SK-N-SH treated with all-trans-retinoic acid at 6 μM for 48 hours (cell line): ENCODE measurements at regions not wholly inside any gene's neighbourhood (a gene's known extent, or its start where the extent isn't known, plus 50 kb on each side); places are given as distances from the start of the nearest gene placed in this dataset.

Experiments used
- ARNTL ChIP-seq: fragments of 450-650 bp; formaldehyde crosslinking; IDR thresholded peaks from 2 replicates; pipeline ENCODE4 v1.5.0; 2020; ENCODE audit warnings: low read depth, mild to moderate bottlenecking, moderate library complexity, borderline replicate concordance
- CSDC2 ChIP-seq: fragments of 250-450 bp; sonication (Bioruptor Pico); IDR thresholded peaks from 2 replicates; pipeline ENCODE4 v1.5.0; 2020; ENCODE audit warnings: mild to moderate bottlenecking, moderate library complexity
- GLIS3 ChIP-seq: fragments of 250-450 bp; sonication (Bioruptor Pico); IDR thresholded peaks from 2 replicates; pipeline ENCODE4 v1.5.0; 2020; ENCODE audit warnings: mild to moderate bottlenecking, moderate library complexity
- PPARA ChIP-seq: fragments of 250-450 bp; sonication (Bioruptor Pico); IDR thresholded peaks from 2 replicates; pipeline ENCODE4 v1.5.0; 2020; ENCODE audit warnings: mild to moderate bottlenecking, borderline replicate concordance
- RARB ChIP-seq: fragments of 250-450 bp; sonication (Bioruptor Pico); IDR thresholded peaks from 2 replicates; pipeline ENCODE4 v1.8.0; 2021; ENCODE audit warnings: mild to moderate bottlenecking, moderate library complexity
- ZFP3 ChIP-seq: fragments of 250-450 bp; sonication (Bioruptor Pico); IDR thresholded peaks from 2 replicates; pipeline ENCODE4 v1.5.0; 2020; ENCODE audit warnings: mild to moderate bottlenecking, moderate library complexity
- ZNF70 ChIP-seq: fragments of 450-650 bp; formaldehyde crosslinking; IDR thresholded peaks from 2 replicates; pipeline ENCODE4 v1.5.0; 2020; ENCODE audit warnings: mild to moderate bottlenecking, moderate library complexity
- ZNF8 ChIP-seq: fragments of 450-650 bp; formaldehyde crosslinking; IDR thresholded peaks from 2 replicates; pipeline ENCODE4 v1.5.0; 2020; ENCODE audit warnings: mild to moderate bottlenecking, moderate library complexity
- TF ChIP-seq, protein P1 (sequence below): fragments of 250-450 bp; sonication (Bioruptor Pico); IDR thresholded peaks from 2 replicates; pipeline ENCODE4 v1.8.0; 2020; ENCODE audit warnings: mild to moderate bottlenecking, moderate library complexity, borderline replicate concordance
- TF ChIP-seq, protein P2 (sequence below): fragments of 250-450 bp; sonication (Bioruptor Pico); IDR thresholded peaks from 2 replicates; pipeline ENCODE4 v1.5.1; 2021; ENCODE audit warnings: mild to moderate bottlenecking, moderate library complexity

DNA sequence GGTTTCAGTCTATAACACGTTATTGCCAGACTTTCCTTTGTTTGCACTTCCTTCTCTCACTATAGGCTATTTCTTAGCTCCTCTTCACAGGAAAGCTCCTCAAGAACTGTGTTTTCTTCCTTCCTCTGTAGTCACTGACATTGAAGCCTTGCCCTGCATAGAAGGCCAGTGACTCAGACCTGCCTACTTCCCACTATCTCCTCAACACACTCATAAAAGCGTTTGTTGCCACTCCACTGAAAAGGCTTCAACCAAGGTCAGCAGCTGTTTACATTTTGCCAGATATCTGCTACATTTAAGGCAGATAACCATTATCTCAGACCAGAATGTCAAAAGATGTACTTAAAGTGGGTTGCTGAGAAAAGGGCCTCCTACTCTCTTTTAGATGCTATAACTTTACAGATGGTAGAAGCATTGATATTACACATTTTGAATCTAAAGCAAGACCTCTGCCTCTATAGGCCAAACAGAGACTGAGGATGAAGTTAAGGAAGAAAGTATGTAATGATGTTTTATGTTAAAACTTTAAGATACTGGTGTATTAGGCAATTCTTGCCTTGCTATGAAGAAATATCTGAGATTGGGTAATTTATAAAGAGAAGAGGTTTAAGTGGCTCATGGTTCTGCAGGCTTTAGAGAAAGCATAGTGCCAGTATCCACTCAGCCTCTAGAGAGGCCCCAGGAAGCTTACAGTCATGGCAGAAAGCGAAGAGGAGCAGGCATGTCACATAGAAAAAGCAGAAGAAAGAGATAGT is 233.3 kb upstream of the FLRT2 start:
- TF ChIP-seq ZFP3 (no peak), ZNF70 (CRISPR knock-in tag) (no peak), CSDC2 (no peak), ARNTL (no peak), RARB (CRISPR knock-in tag) (no peak), PPARA (CRISPR knock-in tag) (no peak), ZNF8 (CRISPR knock-in tag) (no peak), GLIS3 (CRISPR knock-in tag) (no peak)
- TF ChIP-seq, protein P1, sequence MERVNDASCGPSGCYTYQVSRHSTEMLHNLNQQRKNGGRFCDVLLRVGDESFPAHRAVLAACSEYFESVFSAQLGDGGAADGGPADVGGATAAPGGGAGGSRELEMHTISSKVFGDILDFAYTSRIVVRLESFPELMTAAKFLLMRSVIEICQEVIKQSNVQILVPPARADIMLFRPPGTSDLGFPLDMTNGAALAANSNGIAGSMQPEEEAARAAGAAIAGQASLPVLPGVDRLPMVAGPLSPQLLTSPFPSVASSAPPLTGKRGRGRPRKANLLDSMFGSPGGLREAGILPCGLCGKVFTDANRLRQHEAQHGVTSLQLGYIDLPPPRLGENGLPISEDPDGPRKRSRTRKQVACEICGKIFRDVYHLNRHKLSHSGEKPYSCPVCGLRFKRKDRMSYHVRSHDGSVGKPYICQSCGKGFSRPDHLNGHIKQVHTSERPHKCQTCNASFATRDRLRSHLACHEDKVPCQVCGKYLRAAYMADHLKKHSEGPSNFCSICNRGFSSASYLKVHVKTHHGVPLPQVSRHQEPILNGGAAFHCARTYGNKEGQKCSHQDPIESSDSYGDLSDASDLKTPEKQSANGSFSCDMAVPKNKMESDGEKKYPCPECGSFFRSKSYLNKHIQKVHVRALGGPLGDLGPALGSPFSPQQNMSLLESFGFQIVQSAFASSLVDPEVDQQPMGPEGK (CRISPR knock-in tag), result no peak
- TF ChIP-seq, protein P2, sequence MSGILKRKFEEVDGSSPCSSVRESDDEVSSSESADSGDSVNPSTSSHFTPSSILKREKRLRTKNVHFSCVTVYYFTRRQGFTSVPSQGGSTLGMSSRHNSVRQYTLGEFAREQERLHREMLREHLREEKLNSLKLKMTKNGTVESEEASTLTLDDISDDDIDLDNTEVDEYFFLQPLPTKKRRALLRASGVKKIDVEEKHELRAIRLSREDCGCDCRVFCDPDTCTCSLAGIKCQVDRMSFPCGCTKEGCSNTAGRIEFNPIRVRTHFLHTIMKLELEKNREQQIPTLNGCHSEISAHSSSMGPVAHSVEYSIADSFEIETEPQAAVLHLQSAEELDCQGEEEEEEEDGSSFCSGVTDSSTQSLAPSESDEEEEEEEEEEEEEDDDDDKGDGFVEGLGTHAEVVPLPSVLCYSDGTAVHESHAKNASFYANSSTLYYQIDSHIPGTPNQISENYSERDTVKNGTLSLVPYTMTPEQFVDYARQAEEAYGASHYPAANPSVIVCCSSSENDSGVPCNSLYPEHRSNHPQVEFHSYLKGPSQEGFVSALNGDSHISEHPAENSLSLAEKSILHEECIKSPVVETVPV (CRISPR knock-in tag), result no peak
